ENCODE measurements at regions not wholly inside any gene's neighbourhood (a gene's known extent, or its start where the extent isn't known, plus 50 kb on each side); places are given as distances from the start of the nearest gene placed in this dataset.

- no peak for TF ChIP-seq CTCF (IDR thresholded peaks at IDR 0.05; ENCODE audit: low read depth, low read length)
- TF ChIP-seq POLR2A (IDR thresholded peaks at IDR 0.05; ENCODE audit: extremely low read depth, insufficient read length), result no peak
- no peak for TF ChIP-seq MYC (IDR thresholded peaks at IDR 0.05; ENCODE audit: low read depth, low read length)
These were observed 1000.4 kb downstream of the MAT2B start for GRCh38 chr5:164505791-164506190.

Measured in NB4 (cell line).